ENCODE measurements at regions not wholly inside any gene's neighbourhood (a gene's known extent, or its start where the extent isn't known, plus 50 kb on each side); places are given as distances from the start of the nearest gene placed in this dataset.

DNA sequence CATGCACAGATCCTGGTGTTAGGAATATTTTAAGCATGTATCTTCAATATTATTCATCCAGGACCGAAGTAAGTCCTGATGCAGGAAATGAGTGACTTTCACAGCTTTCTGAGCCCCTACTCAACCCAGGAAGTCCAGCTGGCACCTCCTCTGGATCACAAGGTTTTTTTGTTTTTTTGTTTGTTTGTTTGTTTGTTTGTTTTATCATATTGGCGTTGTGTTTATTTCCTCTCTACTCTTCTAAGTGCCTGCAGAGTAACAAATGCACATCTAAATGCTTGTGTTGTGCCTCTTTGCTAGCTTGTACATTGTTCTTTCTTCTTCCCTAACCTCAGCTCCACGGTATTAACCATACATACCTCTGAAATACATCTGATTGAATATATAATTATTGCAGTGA, 594.3 kb upstream of the ADGRB3 start:
- H3K4me3 ChIP-seq (ENCODE audit: low read depth, low read length) = no peak overlapping the region
- no peak overlapping the region for H2AFZ ChIP-seq
- TF ChIP-seq, protein P1, sequence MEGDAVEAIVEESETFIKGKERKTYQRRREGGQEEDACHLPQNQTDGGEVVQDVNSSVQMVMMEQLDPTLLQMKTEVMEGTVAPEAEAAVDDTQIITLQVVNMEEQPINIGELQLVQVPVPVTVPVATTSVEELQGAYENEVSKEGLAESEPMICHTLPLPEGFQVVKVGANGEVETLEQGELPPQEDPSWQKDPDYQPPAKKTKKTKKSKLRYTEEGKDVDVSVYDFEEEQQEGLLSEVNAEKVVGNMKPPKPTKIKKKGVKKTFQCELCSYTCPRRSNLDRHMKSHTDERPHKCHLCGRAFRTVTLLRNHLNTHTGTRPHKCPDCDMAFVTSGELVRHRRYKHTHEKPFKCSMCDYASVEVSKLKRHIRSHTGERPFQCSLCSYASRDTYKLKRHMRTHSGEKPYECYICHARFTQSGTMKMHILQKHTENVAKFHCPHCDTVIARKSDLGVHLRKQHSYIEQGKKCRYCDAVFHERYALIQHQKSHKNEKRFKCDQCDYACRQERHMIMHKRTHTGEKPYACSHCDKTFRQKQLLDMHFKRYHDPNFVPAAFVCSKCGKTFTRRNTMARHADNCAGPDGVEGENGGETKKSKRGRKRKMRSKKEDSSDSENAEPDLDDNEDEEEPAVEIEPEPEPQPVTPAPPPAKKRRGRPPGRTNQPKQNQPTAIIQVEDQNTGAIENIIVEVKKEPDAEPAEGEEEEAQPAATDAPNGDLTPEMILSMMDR (IDR thresholded peaks at IDR 0.05) = no peak
- H3K36me3 ChIP-seq (ENCODE audit: control insufficient read depth, insufficient read depth, low read length) = no peaks in the 10 kb centered on the region
- no peaks in the 10 kb centered on the region for H3K9me3 ChIP-seq (ENCODE audit: control insufficient read depth, low read length)
- H3K27me3 ChIP-seq (ENCODE audit: control insufficient read depth, insufficient read depth, low read length) = no peaks in the 10 kb centered on the region
- H3K4me2 ChIP-seq (ENCODE audit: low read length) = no peak overlapping the region
- H3K9ac ChIP-seq = no peak overlapping the region
- no peaks in the 10 kb centered on the region for H3K79me2 ChIP-seq
- H3K27ac ChIP-seq = no peak overlapping the region
- no peaks in the 10 kb centered on the region for H3K4me1 ChIP-seq

DNA sequence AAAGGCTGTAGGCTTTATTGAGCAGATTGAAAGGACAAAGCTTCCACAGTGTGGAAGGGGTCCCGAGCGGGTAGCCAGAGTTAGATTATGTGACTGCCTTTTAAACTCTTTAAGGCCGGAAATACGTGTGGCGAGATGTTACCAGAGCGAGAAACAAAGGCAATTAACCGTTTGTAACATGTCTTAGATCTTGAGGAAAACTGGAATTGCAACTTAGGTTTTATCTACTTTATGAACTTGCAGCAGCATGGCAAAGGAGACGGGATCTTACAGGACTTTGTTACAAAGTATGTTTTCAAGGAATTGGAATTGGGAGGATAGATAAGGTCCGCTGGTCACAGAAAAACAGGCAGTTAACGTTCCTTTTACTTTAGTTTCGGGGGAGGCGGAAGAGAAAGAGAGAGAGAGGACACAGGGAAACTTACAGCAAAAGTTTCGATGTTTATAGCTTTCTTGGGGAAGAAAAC, 594.7 kb upstream of the ADGRB3 start:
- Histone ChIP-seq H3K4me3 (ENCODE audit: low read depth, low read length) (no peak overlapping the region), H3K36me3 (ENCODE audit: control insufficient read depth, insufficient read depth, low read length) (no peaks in the 10 kb centered on the region), H3K9ac (no peak overlapping the region), H2AFZ (no peak overlapping the region), H3K4me1 (no peaks in the 10 kb centered on the region), H3K27me3 (ENCODE audit: control insufficient read depth, insufficient read depth, low read length) (no peaks in the 10 kb centered on the region), H3K4me2 (ENCODE audit: low read length) (no peak overlapping the region), H3K9me3 (ENCODE audit: control insufficient read depth, low read length) (no peaks in the 10 kb centered on the region), H3K27ac (no peak overlapping the region), H3K79me2 (no peaks in the 10 kb centered on the region)
- TF ChIP-seq, protein P1 (IDR thresholded peaks at IDR 0.05) = no peak

DNA sequence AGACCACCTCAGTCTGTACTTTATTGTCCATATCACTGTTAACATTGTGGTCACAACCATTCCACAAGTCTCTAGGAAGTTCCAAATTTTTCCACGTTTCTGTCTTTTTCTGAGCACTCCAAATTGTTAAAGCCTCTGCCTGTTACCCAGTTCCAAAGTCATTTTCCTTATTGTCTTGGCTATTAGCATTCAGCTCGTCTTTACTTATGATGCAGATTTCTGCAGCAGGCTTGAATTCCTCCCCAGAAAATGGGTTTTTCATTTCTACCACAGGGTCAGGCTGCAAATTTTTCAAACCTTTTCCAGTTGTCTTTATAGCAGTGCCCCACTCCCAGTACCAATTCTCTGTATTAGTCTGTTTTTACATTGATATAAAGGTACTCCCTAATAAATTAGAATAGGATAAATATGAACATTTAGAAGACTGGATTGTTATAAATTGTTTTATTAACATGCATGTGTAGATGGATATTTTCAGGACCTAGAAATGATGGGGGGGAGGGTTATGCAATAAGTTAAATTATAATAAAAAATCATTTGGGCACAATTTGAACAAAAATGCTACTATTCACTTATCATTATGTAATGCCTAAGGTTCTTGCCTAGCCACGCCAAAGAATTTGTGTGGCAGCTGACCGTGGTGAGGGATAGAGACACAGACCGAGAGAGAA, 595.3 kb upstream of the ADGRB3 start:
- TF ChIP-seq, protein P1 (IDR thresholded peaks at IDR 0.05) = no peak
- no peak overlapping the region for H2AFZ ChIP-seq
- no peaks in the 10 kb centered on the region for H3K36me3 ChIP-seq (ENCODE audit: control insufficient read depth, insufficient read depth, low read length)
- H3K4me2 ChIP-seq (ENCODE audit: low read length) = no peak overlapping the region
- H3K4me3 ChIP-seq (ENCODE audit: low read depth, low read length) = no peak overlapping the region
- no peaks in the 10 kb centered on the region for H3K79me2 ChIP-seq
- H3K27me3 ChIP-seq (ENCODE audit: control insufficient read depth, insufficient read depth, low read length) = no peaks in the 10 kb centered on the region
- no peaks in the 10 kb centered on the region for H3K4me1 ChIP-seq
- no peaks in the 10 kb centered on the region for H3K9me3 ChIP-seq (ENCODE audit: control insufficient read depth, low read length)
- H3K9ac ChIP-seq = no peak overlapping the region
- H3K27ac ChIP-seq = no peak overlapping the region

DNA sequence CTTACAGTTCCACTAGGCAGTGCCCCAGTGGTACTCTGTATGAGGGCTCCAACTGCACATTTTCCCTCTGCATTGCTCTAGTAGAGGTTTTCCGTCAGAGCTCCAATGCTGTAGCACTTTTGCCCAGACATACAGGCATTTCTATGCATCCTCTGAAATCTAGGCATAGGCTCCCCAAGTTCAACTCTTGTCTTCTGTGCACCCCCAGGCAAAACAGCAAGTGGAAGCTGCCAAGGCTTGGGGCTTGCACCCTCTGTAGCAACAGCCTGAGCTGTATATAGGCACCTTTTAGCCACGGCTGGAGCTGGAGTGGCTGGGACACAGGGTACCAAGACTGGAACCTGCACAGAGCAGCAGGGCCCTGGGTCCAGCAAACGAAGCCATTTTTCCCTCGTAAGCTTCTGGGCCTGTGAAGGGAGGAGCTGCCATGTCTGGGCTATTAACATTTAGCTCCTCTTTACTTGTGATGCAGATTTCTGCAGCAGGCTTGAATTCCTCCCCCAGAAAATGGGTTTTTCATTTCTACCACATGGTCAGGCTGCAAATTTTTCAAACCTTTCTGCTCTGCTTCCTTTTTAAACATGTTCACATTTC, 596.2 kb upstream of the ADGRB3 start:
- H3K4me3 ChIP-seq (ENCODE audit: low read depth, low read length) = no peak overlapping the region
- H3K79me2 ChIP-seq = no peaks in the 10 kb centered on the region
- no peaks in the 10 kb centered on the region for H3K4me1 ChIP-seq
- TF ChIP-seq, protein P1 (IDR thresholded peaks at IDR 0.05) = no peak
- H3K4me2 ChIP-seq (ENCODE audit: low read length) = no peak overlapping the region
- H3K27me3 ChIP-seq (ENCODE audit: control insufficient read depth, insufficient read depth, low read length) = no peaks in the 10 kb centered on the region
- no peak overlapping the region for H2AFZ ChIP-seq
- H3K36me3 ChIP-seq (ENCODE audit: control insufficient read depth, insufficient read depth, low read length) = no peaks in the 10 kb centered on the region
- no peak overlapping the region for H3K9ac ChIP-seq
- H3K9me3 ChIP-seq (ENCODE audit: control insufficient read depth, low read length) = no peaks in the 10 kb centered on the region
- no peak overlapping the region for H3K27ac ChIP-seq

DNA sequence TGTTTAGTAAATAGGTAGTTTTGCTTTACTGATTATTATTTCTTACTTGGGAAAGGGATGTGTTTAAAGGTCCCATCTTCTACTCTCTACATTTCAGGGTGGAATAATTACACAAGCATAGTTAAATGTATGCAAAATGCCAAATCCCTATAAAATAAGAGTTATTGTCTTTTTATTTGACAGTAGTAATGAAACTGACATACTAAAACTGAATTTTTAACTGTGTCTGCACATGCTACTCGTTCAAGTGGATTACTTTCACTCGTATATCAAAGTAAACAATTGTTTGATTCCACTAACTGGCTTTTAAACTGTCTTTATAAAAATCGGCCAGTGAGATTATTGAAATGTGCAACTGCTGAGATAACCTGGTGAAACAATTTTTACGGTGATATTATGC, 602.9 kb upstream of the ADGRB3 start:
- Histone ChIP-seq H3K4me2 (ENCODE audit: low read length) (no peak overlapping the region), H3K4me3 (ENCODE audit: low read depth, low read length) (no peak overlapping the region), H3K27ac (no peak overlapping the region), H3K9me3 (ENCODE audit: control insufficient read depth, low read length) (no peaks in the 10 kb centered on the region), H3K9ac (no peak overlapping the region), H3K36me3 (ENCODE audit: control insufficient read depth, insufficient read depth, low read length) (no peaks in the 10 kb centered on the region), H3K79me2 (no peaks in the 10 kb centered on the region), H3K27me3 (ENCODE audit: control insufficient read depth, insufficient read depth, low read length) (no peaks in the 10 kb centered on the region), H2AFZ (no peak overlapping the region), H3K4me1 (no peaks in the 10 kb centered on the region)
- TF ChIP-seq, protein P1 (IDR thresholded peaks at IDR 0.05) = no peak
